ENCODE measurements at regions not wholly inside any gene's neighbourhood (a gene's known extent, or its start where the extent isn't known, plus 50 kb on each side); places are given as distances from the start of the nearest gene placed in this dataset.

DNA sequence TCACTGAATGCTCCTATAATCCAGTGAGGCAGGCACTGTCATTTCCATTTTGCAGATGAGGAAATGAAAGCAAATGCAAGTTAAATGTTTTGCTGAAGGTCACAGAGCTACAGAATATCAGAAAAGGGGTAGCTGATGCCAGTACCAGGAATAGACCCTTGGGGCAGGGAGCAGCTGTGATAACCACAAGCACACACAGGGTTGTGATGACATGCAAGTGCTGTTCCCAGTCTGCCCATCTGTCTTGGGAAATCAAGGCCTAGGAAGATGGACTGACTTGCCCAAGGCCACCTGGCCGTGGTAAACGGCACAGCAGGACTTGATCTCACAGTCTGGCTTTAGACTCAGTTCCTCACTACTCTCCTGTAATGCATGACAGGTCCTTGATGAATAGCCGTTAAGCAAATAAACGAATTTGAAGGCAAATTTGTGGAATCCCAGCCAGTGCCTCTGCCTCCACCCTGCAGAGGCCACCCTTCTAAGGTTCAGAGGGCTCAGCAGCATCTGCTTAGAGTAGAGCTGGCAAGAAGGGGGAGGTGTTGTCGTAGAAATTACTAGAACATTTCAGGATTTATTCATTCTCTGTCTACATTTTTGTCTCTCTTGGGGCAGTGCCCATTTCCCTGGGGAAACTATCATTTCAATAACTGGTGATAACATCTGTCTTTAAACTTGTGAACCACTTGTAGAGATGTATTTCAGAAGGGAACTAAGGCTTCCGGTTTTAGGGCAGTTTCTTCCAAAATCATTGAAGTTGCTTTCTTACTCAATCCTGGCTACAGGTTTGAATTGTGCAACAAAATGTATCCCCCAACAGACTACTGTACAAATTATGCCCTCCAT, 53.2 kb upstream of the MRPS6 start:
- no peak overlapping the region for H2AFZ ChIP-seq (ENCODE audit: low read length)
- H3K36me3 ChIP-seq (ENCODE audit: control insufficient read depth, insufficient read depth, low read length): no peaks in the 10 kb centered on the region
- H3K9me3 ChIP-seq (ENCODE audit: control insufficient read depth, insufficient read depth, low read depth, low read length): no peaks in the 10 kb centered on the region
- no peaks in the 10 kb centered on the region for H3K79me2 ChIP-seq (ENCODE audit: control insufficient read depth, insufficient read depth, low read length)
- no peak overlapping the region for H3K9ac ChIP-seq (ENCODE audit: insufficient read depth, low read length)
- H3K4me1 ChIP-seq (ENCODE audit: control insufficient read depth, extremely low read depth, insufficient read depth, low read length): no peaks in the 10 kb centered on the region
- TF ChIP-seq, protein P1, sequence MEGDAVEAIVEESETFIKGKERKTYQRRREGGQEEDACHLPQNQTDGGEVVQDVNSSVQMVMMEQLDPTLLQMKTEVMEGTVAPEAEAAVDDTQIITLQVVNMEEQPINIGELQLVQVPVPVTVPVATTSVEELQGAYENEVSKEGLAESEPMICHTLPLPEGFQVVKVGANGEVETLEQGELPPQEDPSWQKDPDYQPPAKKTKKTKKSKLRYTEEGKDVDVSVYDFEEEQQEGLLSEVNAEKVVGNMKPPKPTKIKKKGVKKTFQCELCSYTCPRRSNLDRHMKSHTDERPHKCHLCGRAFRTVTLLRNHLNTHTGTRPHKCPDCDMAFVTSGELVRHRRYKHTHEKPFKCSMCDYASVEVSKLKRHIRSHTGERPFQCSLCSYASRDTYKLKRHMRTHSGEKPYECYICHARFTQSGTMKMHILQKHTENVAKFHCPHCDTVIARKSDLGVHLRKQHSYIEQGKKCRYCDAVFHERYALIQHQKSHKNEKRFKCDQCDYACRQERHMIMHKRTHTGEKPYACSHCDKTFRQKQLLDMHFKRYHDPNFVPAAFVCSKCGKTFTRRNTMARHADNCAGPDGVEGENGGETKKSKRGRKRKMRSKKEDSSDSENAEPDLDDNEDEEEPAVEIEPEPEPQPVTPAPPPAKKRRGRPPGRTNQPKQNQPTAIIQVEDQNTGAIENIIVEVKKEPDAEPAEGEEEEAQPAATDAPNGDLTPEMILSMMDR (conservative IDR thresholded peaks at IDR 0.05 in 1 of 2, IDR thresholded peaks at IDR 0.05 in 1 of 2; ENCODE audit: low read depth in 1 of 2, low read length in 2 of 2): no peak
- no peak for TF ChIP-seq EZH2 (IDR thresholded peaks at IDR 0.05; ENCODE audit: low read length, missing control alignments)
- no peak overlapping the region for H3K4me2 ChIP-seq (ENCODE audit: extremely low read depth, insufficient read depth, low read length)
- H4K20me1 ChIP-seq (ENCODE audit: control insufficient read depth, extremely low read depth, insufficient read depth, low read length): no peaks in the 10 kb centered on the region
- H3K27ac ChIP-seq (ENCODE audit: insufficient read depth, low read length): no peak overlapping the region
- H3K27me3 ChIP-seq (ENCODE audit: control insufficient read depth, insufficient read depth, low read length): no peaks in the 10 kb centered on the region
- H3K4me3 ChIP-seq (replicated peaks in 1 of 4; ENCODE audit: control extremely low read depth in 1 of 4, insufficient read depth in 1 of 4, low read depth in 3 of 4, low read length in 4 of 4): no peak overlapping the region
- DNase-seq (ENCODE audit: low read depth in 2 of 2): peak; percentile 34 to 58

DNA sequence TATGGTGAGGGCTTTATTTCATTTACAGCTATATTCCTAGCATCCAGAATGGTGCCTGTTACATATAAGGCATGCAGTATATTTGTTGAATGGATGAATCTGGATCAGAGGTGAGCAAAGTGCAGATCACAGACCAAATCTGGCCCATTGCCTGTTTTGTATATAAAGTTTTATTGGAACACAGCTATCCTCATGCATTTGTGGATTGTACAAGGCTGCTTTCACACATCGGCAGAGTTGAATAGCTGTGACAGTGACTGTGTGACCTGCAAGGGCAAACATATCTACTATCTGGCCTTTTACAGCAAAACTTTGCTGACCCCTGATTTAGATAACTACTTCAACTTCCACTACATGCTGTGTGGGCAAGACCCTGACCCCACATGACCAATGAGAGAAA, 54.0 kb upstream of the MRPS6 start:
- TF ChIP-seq EZH2 (IDR thresholded peaks at IDR 0.05; ENCODE audit: low read length, missing control alignments): no peak
- Histone ChIP-seq H3K4me2 (ENCODE audit: extremely low read depth, insufficient read depth, low read length) (no peak overlapping the region), H3K4me1 (ENCODE audit: control insufficient read depth, extremely low read depth, insufficient read depth, low read length) (no peaks in the 10 kb centered on the region), H3K27ac (ENCODE audit: insufficient read depth, low read length) (no peak overlapping the region), H4K20me1 (ENCODE audit: control insufficient read depth, extremely low read depth, insufficient read depth, low read length) (no peaks in the 10 kb centered on the region), H3K9ac (ENCODE audit: insufficient read depth, low read length) (no peak overlapping the region), H3K9me3 (ENCODE audit: control insufficient read depth, insufficient read depth, low read depth, low read length) (no peaks in the 10 kb centered on the region), H2AFZ (ENCODE audit: low read length) (no peak overlapping the region), H3K4me3 (replicated peaks in 1 of 4; ENCODE audit: control extremely low read depth in 1 of 4, insufficient read depth in 1 of 4, low read depth in 3 of 4, low read length in 4 of 4) (no peak overlapping the region), H3K79me2 (ENCODE audit: control insufficient read depth, insufficient read depth, low read length) (no peaks in the 10 kb centered on the region), H3K27me3 (ENCODE audit: control insufficient read depth, insufficient read depth, low read length) (no peaks in the 10 kb centered on the region), H3K36me3 (ENCODE audit: control insufficient read depth, insufficient read depth, low read length) (no peaks in the 10 kb centered on the region)
- DNase-seq (ENCODE audit: low read depth in 2 of 2): no peak

DNA sequence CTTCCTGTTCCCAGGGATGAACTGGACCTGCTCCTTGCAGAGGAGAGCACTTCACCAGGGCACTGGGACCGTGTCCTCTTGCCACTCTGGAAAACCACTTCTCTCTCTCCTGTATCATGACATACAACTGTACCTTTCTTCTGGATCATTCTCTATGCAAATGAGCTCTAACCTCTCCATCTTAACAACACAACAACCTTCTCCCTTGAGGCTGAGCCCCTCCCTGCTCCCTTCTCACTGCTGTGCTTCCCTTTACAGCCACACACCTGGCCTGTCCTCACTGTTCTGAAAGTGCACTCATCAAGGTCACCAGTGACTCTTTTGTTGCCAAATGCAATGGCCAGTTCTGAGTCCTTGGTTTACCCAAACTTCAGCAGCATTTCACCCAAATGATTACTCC, 54.5 kb upstream of the MRPS6 start:
- no peaks in the 10 kb centered on the region for H3K27me3 ChIP-seq (ENCODE audit: control insufficient read depth, insufficient read depth, low read length)
- no peak overlapping the region for H3K27ac ChIP-seq (ENCODE audit: insufficient read depth, low read length)
- H3K4me3 ChIP-seq (replicated peaks in 1 of 4; ENCODE audit: control extremely low read depth in 1 of 4, insufficient read depth in 1 of 4, low read depth in 3 of 4, low read length in 4 of 4): no peak overlapping the region
- no peaks in the 10 kb centered on the region for H3K4me1 ChIP-seq (ENCODE audit: control insufficient read depth, extremely low read depth, insufficient read depth, low read length)
- no peak overlapping the region for H3K4me2 ChIP-seq (ENCODE audit: extremely low read depth, insufficient read depth, low read length)
- no peaks in the 10 kb centered on the region for H3K9me3 ChIP-seq (ENCODE audit: control insufficient read depth, insufficient read depth, low read depth, low read length)
- H3K9ac ChIP-seq (ENCODE audit: insufficient read depth, low read length): no peak overlapping the region
- no peak overlapping the region for H2AFZ ChIP-seq (ENCODE audit: low read length)
- no peaks in the 10 kb centered on the region for H3K36me3 ChIP-seq (ENCODE audit: control insufficient read depth, insufficient read depth, low read length)
- H3K79me2 ChIP-seq (ENCODE audit: control insufficient read depth, insufficient read depth, low read length): no peaks in the 10 kb centered on the region
- H4K20me1 ChIP-seq (ENCODE audit: control insufficient read depth, extremely low read depth, insufficient read depth, low read length): no peaks in the 10 kb centered on the region
- DNase-seq (ENCODE audit: low read depth in 2 of 2): no peak
- TF ChIP-seq, protein P1 (conservative IDR thresholded peaks at IDR 0.05 in 1 of 2, IDR thresholded peaks at IDR 0.05 in 1 of 2; ENCODE audit: low read depth in 1 of 2, low read length in 2 of 2): no peak
- TF ChIP-seq EZH2 (IDR thresholded peaks at IDR 0.05; ENCODE audit: low read length, missing control alignments): no peak

Data from fibroblast of lung (primary cell).